Right renal cortex interstitium (tissue), 3 donors: ENCODE measurements at regions not wholly inside any gene's neighbourhood (a gene's known extent, or its start where the extent isn't known, plus 50 kb on each side); places are given as distances from the start of the nearest gene placed in this dataset.
"Not testable (repeated sequence)": the region's sequence is repeated elsewhere in the genome, so short reads cannot be mapped to it uniquely, and the experiment has no call there.

Experiments used
- DNase-seq, 3 donors: peaks; one replicate each; pipeline ENCODE4 v3.0.0-alpha.2; 2013; ENCODE audit warnings: low read depth in 3 of 3, low spot score in 2 of 3

DNA sequence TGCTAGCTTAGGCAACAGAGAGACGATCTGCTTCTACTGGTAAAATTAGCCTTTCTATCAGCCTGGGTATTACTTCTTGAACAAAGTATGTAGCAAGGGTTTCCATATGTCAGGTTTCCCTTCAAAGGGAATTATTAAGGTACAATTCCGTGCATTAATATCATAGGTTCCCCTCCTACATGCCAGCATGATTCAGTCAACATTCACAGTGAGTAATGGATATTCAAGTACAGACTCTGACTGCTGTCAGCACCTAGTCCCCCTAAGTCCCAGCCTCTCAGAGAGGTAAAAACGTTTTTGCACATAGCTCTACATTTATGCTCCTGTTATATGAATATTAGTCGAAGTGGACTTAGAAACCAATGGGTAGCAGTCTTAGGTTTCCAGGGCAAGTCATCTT, 322.4 kb upstream of the CCNG1 start:
- no peak for DNase-seq

DNA sequence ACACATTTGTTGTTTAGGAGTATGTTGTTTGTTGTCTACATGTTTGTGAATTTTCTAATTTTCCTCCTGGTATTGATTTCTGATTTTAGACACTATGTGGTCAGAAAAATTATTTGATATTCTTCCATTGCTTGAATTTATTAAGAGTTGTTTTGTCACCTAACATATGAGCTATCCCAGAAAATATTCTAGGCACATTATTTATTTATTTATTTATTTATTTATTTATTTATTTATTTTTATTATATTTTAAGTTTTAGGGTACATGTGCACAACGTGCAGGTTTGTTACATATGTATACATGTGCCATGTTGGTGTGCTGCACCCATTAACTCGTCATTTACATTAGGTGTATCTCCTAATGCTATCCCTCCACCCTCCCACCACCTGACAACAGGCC, 320.8 kb upstream of the CCNG1 start:
- not testable (repeated sequence) for DNase-seq

GRCh38 chr5:163134061-163134460, 303.3 kb upstream of the CCNG1 start:
- DNase-seq = no peak

GRCh38 chr5:163135849-163136248, 301.5 kb upstream of the CCNG1 start:
- no peak for DNase-seq

DNA sequence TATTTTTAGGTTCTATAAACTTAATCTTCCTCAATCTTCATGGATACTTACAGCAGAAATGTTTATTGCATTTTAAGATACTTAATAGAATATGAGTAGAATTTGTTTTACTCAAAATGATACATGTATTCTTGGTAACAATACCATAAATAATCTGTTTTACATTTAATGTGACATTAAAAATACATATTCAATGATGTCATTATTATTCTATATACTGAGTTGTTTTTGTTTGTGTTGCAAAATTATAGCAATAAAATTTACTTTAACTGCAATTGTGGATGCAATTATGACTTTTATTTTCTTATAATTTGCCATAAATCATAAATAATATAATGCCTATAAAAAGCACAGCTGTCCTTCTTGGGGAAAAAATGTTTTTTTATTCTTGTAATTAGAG, 275.9 kb upstream of the CCNG1 start:
- DNase-seq = no peak

DNA sequence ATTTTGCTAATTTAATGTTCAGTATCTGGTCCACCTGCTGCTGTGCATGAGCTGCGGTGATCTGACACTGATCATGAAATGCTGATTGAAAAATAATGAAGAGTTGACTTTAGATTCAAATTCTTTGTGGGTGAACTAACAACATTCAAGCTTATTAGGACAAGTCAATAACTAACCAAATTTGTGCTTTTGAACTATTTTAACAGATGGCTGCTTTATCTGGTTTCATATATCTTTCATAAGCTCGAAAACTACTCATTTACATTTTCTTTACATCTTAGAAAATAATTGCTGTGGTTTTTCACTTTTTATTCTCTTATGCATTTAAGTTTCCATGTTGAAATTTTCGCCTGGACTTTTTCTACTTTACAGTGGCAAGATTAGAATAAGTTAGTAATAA, 274.8 kb upstream of the CCNG1 start:
- DNase-seq = no peak

- no peak for DNase-seq
These were observed 273.5 kb upstream of the CCNG1 start for GRCh38 chr5:163163858-163164257.

DNA sequence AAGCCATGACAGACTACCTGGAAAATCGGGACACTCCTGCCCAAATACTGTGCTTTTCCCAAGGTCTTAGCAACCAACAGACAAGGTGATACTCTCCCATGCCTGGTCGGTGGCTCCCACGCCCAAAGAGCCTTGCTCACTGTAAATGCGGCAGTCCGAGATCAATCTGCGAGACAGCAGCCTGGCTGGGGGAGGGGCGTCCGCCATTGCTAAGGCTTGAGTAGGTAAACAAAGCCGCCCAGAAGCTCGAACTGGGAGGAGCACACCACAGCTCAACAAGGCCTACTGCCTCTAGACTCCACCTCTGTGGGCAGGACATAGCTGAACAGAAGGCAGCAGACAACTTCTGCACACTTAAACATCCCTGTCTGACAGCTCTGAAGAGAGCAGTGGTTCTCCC, 272.1 kb upstream of the CCNG1 start:
- no peak for DNase-seq

DNA sequence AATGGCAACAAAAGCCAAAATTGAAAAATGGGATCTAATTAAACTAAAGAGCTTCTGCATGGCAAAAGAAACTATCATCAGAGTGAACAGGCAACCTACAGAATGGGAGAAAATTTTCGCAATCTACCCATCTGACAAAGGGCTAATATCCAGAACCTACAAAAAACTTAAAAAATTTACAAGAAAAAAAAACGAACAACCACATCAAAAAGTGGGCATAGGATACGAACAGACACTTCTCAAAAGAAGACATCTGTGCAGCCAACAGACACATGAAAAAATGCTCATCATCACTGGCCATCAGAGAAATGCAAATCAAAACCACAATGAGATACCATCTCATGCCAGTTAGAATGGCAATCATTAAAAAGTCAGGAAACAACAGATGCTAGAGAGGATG, 267.2 kb upstream of the CCNG1 start:
- not testable (repeated sequence) for DNase-seq

DNA sequence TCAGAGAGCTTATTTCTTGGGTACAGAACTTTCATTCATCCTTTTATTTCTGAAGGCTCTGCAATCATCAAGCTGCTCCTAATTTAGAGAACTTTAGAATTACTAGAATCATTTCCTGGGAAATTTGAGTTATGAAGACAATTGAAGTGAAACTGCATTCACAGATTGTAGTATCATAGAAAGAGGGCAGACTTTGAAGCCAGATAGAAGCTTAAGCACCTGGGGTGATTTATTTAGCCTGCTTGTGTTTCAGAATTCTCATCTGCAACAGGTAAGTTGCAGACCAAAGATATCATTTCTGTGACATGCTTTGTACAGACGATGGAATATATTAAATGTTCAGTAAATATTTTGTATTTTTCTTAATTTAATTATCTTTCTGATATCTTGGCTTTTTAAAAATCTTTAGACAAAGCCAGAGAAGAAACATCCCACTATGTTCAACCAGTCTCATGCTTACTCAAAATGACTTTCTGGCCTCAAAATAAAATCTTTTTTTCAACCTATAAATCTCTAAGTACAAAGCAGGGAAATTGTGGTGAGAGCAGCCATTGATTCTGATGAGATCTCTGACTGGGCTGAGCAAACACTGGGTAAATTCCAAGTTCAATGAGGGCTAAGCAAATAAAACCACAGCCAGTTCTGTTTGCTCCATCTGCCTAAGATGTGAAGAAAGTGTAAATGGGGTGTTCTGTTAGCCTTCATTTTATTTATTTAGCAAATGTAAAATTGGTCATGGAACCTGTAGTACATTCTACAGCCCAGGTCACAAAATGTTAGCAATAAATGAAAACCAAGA, 264.7 kb upstream of the CCNG1 start:
- DNase-seq = no peak

DNA sequence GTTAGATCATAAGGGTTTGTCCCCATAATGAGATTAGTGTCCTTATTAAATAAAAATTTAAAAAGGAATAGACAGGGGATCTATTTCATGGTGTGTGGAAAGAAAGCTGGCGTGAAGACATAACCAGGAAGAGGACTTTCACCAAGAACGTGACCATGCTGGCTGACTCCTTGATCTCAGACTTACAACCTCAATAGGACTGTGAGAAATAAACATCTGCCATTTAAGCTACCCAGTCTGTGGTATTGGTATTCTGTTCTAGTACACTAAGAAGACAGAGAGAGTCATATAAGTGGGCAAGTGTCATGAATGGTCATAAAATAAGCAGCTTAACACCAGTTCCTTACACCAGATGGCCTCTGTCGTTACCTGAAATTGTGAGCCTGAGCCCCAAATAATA, 259.4 kb upstream of the CCNG1 start:
- no peak for DNase-seq

- DNase-seq = no peak
These were observed 252.1 kb upstream of the CCNG1 start for GRCh38 chr5:163185315-163185714.

- no peak for DNase-seq
These were observed 248.3 kb upstream of the CCNG1 start for GRCh38 chr5:163189023-163189553.

DNA sequence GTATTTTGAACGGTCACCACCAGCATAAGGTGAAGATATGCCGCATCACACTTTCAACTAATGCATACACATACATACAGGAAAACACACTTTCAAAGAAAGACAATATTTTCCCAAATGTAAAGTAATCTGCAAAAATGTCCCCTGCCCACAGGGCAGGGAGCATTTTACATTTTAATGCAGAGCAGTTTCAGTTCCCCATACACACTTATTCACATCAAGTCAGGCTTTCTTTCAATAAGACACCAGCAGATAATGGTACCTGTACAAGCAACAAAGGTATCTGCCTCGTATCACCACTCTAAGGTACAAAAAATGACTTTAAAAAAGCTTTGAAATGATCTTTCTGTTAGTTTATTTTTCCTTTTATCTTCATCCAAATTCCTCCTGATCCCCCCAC, 247.1 kb upstream of the CCNG1 start:
- DNase-seq = no peak

GRCh38 chr5:163190784-163191183, 246.6 kb upstream of the CCNG1 start:
- no peak for DNase-seq

DNA sequence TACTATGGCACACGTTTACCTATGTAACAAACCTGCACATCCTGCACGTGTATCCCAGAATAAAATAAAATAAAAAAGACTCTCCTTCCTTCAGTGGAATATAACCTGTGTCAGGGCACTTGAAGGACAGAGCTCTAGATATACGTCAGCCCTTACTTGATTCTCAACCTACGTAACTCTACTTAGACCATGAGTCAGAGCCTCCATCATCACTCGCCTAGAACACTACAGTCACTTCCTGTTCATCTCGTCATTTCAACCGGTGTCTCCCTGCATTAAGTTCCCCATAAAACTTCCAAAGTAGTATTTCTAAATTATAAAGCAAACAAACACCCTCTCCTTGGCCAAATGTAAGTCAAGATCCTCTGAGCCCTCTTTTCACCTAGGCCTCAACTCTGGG, 243.5 kb upstream of the CCNG1 start:
- no peak for DNase-seq

DNA sequence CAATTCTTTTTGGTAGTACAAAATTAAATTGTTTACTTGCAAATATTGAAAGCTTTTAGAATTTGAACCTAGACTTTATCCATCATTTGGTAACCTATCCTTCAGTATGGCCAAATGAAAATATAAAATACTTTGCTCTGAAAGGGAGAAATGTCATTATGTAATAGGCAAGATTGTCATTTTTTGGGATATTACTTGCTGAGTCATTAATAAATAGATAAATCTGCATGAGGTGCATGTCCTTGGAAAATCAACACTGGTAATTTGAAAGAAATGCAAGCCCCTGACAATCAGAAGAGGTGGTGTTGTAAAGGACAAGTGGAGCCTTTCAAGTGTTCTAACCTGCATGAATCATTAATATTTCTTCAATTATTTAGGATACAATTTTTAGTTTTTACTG, 231.8 kb upstream of the CCNG1 start:
- DNase-seq = no peak

GRCh38 chr5:163221581-163221980, 215.8 kb upstream of the CCNG1 start:
- DNase-seq = no peak

GRCh38 chr5:163222982-163223381, 214.4 kb upstream of the CCNG1 start:
- no peak for DNase-seq

DNA sequence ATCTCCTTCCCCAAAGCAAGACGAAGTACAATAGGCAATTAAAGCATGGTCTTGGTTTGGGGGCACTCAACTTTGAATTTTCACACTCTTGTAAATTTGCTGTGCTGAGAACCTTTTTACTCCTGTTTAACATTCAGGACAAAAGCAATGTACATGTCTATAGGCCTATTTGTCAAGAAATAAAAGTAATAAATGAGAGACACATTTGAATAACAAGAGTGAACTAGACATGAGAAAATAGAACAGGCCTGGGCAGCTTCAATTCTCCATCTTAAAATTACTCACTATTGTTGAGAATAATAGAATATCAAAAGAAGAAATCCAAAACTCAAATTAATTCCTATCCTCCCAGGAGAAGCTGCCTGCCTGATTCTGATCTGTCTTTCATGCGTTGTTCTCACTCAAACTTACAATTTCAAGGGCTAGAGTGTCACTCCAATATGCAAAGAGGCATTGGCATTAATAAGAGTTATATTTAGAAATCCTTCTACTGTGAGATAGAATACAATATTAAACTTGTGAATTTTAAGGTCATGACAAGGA, 192.9 kb upstream of the CCNG1 start:
- no peak for DNase-seq

DNA sequence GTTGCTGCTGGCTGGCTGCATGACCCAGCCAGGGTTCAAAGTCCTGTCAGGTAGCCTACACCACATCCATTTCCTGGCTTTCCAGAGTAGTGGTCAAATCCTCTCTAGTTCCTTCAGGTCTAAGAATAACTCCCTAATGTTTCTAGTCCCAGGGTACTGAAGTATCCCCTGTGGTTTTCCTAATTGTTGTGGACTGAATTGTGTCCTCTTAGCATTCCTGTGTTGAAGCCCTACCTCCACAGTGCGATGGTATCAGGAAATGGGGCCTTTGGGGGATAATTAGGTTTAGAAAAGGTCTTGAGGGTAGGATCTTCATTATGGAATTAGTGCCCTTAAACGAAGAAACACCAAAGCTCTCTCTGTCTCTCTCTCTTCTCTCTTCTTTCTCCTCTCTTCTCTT, 191.8 kb upstream of the CCNG1 start:
- no peak for DNase-seq

DNA sequence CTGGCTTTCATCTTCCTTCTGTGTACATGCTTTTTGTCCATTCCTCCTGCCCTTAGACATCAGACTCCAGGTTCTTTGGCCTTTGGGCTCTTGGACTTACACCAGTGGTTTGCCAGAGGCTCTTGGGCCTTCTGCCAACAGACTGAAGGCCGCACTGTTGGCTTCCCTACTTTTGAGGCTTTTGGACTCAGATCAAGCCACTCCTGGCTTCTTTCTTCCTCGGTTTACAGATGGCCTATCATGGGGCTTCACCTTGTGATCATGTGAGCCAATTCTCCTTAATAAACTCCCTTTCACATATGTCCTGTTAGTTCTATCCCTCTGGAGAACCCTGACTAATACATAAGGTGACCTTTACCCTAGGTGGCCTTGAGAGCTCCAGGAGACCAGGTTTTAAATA, 189.1 kb upstream of the CCNG1 start:
- no peak for DNase-seq

DNA sequence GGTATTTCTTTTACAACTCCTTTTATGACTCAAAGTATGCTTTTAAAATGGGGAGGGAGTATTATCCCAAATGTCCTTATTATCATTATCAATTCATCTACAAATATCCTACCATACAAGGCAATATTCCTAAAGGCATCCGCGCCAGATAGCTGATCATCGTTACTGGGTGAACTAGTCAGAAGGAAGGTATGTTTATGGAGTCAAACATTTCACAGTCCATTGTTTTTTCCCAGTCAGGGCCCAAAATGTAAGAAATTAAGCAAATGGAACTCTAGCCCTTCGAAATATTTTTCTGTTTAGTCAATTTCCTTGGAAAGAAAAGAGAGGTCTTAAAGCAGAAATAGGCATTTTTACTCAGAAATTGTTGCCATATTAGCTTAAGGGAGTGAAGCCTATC, 188.5 kb upstream of the CCNG1 start:
- no peak for DNase-seq
